Daoy (cell line): ENCODE measurements at regions not wholly inside any gene's neighbourhood (a gene's known extent, or its start where the extent isn't known, plus 50 kb on each side); places are given as distances from the start of the nearest gene placed in this dataset.
"Not testable (repeated sequence)": the region's sequence is repeated elsewhere in the genome, so short reads cannot be mapped to it uniquely, and the experiment has no call there.

Experiments
- DNase-seq: peaks from one replicate; pipeline ENCODE4 v3.0.0-alpha.2; 2015; ENCODE audit warnings: low read depth

GRCh38 chr2:144642856-144643255, 122.9 kb upstream of the ZEB2 start:
- DNase-seq = no peak

DNA sequence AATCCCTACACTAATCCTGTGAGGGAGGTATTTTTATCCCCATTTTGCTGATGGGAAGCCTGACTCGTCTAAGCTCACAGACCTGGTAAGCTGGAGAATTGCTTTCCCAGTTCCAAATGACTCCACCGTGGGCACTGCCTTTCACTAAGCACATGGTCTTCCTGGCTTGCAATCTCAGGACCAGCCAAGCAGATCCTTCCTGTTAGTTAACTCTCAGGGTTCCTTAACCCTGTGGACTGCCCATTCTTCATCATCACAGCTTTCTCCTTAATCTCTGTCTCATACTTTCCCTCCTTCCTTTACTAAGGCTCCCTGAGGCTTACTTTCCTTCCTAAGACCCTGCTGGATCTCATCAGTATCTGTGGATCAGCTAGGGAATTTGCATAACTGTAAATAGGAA, 122.2 kb upstream of the ZEB2 start:
- no peak for DNase-seq

DNA sequence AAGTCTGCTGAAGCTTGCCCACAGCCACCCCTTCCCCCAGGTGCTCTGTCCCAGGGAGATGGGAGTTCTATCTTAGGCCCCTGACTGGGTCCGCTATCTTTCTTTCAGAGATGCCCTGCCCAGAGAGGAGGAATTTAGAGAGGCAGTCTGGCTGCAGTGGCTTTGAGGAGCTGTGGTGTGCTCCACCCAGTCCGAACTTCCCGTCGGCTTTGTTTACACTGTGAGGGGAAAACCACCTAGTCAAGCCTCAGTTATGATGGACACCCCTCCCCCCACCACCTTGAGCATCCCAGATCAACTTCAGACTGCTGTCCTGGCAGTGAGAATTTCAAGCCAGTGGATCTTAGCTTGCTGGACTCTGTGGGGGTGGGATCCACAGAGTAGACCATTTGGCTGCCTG, 118.3 kb upstream of the ZEB2 start:
- DNase-seq = not testable (repeated sequence)

DNA sequence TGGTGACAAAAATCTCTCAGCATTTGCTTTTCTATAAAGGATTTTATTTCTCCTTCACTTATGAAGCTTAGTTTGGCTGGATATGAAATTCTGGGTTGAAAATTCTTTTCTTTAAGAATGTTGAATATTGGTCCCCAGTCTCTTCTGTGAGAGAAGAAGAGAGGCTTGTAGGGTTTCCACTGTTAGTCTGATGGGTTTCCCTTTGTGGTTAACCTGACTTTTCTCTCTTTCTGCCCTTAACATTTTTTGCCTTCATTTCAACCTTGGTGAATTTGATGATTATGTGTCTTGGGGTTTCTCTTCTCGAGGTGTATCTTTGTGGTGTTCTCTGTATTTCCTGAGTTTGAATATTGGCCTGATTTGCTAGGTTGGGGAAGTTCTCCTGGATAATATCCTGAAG, 116.9 kb upstream of the ZEB2 start:
- DNase-seq = not testable (repeated sequence)

- no peak for DNase-seq
These were observed 112.9 kb upstream of the ZEB2 start for GRCh38 chr2:144632809-144633208.

DNA sequence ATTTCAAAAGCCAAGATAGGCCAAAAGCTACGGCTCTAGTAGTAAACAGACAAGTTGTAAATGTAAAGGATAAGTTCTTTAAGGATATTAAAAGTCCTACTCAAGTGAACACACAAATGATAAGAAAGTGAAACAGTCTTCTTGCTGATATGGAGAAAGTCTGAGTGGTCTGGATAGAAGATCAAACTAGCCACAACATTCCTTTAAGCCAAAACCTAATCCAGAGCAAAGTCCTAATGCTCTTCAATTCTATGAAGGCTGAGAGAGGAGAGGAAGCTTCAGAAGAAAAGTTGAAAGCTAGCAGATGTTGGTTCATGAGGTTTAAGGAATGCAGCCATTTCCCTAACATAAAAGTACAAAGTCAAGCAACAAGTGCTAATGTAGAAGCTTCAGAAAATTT, 111.7 kb upstream of the ZEB2 start:
- DNase-seq = no peak

- DNase-seq = no peak
These were observed 110.7 kb upstream of the ZEB2 start for GRCh38 chr2:144630459-144631215.

- no peak for DNase-seq
These were observed 110.0 kb upstream of the ZEB2 start for GRCh38 chr2:144629935-144630334.

GRCh38 chr2:144628566-144628965, 108.6 kb upstream of the ZEB2 start:
- no peak for DNase-seq

DNA sequence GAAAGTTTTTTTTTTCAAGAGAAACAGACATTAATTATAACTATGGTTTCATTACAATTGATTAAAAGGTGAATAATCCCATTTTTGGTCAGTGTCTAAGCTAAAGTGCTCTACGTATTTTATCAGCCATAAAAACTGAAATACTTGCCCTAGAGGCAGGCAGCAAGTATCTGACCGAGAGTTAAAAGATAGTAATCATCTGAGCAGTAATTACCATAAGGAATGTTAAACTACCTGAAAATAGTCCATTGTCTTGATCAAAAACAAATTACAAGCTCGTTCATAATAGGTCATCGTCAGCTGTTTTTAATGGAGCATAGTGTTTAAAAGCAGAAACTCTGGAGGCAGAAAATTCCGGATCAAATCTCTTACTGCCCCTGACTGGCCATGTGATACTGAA, 105.7 kb upstream of the ZEB2 start:
- no peak for DNase-seq

DNA sequence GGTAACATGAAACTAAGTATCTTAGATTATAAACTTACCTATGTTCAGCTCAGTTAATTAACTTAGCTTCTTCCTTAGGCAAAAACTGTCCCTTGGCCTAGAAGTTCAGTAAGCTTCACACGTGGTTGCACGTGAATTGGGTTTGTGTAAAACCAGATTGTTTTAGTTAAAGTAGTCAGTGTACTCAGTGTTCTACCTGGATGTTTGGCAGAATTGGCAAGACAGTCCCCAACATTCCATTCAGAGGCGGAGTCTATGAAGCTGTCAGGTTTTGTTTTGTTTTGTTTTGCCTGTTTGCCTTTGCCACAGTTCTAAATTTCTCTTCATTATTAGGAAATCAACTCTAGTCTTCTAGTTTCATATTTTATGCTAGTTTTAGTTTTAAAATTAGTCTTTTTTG, 105.3 kb upstream of the ZEB2 start:
- no peak for DNase-seq

DNA sequence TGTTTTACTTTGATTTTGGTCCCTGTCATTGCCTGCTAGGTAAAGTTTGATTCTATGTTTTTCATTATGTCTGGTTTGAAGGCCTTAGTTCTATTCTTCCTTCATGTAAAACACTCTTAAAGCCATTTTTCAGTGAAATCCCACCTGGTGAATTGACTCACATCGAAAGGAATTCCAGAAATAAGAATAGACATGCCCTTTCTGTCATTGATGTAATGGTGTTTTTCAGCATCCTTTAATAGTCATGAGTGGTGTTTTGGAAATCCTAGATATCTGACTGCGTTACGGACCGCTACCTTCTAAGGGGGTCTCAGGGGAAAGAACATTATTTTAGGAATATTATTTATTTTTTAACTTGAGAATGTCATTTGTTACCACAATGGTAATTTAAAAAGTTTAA, 104.5 kb upstream of the ZEB2 start:
- no peak for DNase-seq

GRCh38 chr2:144622373-144622772, 102.5 kb upstream of the ZEB2 start:
- DNase-seq = not testable (repeated sequence)

DNA sequence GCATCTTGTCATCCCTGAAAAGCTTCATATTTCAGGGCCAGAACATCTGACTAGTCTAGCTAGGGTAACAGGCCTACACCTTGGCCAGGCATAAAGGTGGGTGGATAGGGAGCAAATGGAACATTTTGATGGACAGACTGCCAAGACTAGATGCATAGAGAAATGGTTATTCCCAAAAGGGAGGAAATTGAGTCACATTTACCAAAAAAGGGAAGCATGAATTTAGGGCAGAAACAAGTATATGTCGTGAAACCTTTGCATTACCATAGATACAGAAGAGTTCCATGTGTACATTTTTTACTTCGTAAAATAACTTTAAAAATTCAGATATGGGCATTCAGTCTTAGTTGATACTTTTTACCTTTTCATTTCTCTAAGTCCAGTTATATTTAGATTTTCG, 101.3 kb upstream of the ZEB2 start:
- no peak for DNase-seq

- DNase-seq = no peak
These were observed 99.8 kb upstream of the ZEB2 start for GRCh38 chr2:144619760-144620159.

DNA sequence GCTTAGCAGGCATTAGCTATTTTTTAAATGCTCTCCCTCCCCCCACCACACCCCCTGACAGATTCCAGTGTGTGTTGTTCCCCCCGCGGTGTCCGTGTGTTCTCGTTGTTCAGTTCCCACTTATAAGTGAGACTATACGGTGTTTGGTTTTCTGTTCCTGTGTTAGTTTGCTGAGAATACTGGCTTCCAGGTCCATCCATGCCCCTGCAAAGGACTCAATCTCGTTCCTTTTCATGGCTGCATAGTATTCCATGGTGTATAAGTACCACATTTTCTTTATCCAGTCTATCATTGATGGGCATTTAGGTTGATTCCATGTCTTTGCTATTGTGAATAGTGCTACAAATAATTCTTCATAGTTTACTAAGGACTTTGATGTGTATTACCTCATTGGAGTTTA, 97.3 kb upstream of the ZEB2 start:
- DNase-seq = not testable (repeated sequence)

DNA sequence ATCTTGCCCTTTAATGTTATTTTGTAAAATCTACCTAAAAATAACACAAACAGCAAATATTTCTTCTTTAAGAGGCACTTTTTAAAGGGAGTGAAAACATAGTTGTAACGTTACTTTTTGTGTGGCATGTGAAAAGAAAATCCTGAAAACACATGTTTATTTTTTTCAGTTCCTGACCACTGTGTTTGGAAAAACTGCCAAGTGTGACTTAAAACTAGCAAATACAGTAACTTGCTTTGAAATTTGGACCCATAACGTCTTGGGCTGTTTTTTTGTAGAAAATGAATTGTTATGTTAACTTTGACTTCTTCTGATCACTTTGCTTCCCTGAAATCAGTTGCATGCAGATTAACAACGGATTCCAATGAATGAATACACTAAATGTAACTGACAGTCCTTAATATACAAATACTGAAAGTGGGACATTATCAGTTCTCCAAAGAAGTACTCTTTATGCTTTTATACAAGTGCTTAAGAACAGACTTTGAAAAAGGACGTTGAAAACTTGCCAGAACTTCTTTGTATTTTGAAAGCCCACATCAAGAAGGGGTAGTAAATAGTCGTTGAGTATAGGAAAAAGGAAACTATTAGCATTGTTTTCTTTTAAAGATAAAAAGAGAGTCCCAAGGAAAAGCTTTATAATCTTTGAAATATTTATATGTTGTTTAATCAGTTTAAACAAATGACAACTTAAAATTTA, 96.1 kb upstream of the ZEB2 start:
- DNase-seq = no peak

DNA sequence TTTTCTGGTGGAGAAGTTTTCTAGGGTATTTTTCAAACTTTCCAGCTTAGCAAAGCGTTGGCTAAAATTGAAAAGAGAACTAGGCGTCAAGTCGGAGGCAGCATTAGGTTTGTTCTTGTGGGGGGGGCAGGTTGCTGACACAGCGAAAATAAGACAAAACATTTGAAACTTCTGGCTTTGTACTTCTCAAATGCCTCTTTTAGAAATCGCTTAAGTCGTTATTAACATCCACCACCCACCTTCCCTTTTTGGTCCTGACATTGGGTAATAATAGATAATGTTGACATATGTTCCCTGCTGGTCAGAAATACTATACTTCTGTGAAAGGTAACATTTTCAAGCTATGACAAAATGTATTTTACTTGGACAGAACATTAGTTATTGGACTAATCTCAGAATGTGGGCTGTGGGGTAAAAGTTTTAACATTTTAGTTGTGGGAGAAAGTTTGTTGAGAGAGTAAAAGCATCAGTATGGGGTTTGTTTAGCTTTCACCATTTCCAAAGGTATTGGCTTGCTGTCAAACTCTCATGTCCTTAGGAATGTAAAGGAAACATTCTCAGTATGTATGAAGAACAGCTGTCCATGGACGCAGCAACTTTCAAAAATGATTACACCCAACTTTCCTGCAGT, 88.1 kb upstream of the ZEB2 start:
- no peak for DNase-seq

- DNase-seq = no peak
These were observed 87.2 kb upstream of the ZEB2 start for GRCh38 chr2:144607099-144607498.

DNA sequence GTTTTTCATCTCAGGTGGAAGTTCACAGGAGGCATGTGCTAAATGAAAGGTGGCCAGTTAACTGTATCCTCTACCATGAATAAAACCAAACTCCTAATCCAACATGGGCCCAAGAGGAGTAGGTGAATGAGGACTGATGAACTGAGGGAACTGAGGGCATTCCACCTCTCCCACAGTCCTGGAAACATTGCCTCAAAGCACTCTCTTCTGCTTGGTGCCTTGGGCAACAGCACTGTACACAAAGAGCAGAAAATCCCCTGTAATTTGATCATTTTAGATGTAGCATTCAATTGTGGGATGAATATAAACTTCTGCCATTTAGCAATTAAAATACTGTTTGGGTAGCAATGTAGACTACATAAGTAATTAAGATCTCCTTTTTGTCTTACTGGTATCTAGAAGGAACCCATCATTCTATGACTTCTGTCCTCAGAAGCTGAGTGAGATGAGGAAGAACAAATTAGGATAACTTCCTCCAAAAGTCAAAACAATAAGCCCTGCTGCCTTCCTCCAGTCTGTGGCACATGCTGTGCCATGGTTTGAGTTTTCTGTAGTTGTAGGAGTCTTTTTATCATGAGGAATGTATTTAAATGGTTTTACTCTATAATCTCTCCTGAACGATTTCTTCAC, 86.7 kb upstream of the ZEB2 start:
- no peak for DNase-seq

GRCh38 chr2:144605231-144605840, 85.4 kb upstream of the ZEB2 start:
- DNase-seq = no peak

DNA sequence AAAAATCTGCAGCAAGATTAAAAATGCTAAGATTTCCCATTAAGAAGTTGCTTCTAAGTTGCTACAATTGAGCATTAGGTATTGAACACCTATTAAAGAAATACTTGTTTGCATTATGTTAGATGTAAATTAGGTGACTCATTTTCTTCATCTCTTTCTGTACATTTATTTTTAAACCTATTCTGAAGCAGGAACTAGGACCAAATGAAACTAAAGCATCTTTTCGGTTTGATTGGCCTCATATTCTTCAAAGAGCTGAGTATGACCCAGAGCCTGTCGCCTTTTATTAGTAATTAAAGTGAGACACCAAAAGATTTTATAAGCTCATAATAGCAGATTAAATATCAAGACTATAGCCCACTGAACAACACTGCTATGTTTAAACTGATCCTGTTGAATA, 83.4 kb upstream of the ZEB2 start:
- DNase-seq = no peak
